NCI-H1048 (cell line): ENCODE measurements at regions not wholly inside any gene's neighbourhood (a gene's known extent, or its start where the extent isn't known, plus 50 kb on each side); places are given as distances from the start of the nearest gene placed in this dataset.
"Not testable (repeated sequence)": the region's sequence is repeated elsewhere in the genome, so short reads cannot be mapped to it uniquely, and the experiment has no call there.

Source experiments
- DNase-seq: peaks from one replicate; lab custom pipeline; 2025; lab: John Stamatoyannopoulos, UW

DNA sequence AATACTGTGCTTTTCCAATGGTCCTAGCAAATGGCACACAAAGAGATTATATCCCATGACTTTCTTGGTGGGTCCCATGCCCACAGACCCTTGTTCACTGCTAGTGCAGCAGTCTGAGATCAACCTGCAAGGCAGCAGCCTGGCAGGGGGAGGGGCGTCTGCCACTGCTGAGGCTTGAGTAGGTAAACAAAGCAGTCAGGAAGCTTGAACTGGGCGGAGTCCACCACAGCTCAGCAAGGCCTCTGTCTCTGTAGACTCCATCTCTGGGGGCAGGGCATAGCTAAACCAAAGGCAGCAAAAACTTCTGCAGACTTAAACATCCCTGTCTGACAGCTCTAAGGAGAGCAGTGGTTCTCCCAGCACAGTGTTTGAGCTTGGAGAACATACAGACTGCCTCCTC is 82.9 kb downstream of the ZNF737 start:
- no peak for DNase-seq

DNA sequence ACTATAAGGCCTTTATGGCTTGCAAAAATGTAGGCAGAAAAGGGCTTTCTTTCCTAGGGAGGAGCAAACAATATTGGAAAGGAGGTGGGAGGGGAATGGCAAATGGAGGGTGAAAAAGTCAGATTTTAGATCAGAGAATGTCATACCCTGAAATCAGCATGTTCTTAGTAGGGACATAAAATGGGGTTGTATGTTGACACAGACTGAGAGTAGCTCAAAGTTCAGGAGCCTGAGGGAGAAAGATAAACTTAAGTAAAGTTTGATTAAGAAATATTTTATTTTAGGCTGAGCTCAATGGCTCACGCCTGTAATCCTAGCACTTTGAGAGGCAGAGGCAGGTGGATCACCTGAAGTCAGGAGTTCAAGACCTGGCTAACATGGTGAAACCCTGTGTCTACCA is 83.8 kb downstream of the ZNF737 start:
- no peak for DNase-seq

DNA sequence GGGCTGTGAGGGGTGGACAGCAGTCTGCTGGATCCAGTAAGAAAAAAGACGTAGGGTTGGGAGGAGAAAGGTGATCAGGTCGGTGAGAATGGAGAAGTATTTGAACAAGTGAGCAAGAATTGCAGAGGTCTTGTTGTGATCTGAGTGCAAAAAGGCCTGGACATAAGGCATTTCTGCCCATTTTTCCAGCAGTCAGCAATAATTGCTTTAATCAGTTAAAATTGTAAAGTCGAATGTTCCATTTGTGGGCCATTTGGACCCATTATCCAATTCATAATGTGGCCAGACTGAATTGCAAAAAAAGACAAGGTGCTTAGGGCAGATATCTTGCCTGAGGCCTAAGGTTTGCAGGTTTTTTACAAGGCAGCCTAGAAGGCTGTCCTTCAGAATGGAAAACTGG is 86.1 kb downstream of the ZNF737 start:
- DNase-seq: no peak

DNA sequence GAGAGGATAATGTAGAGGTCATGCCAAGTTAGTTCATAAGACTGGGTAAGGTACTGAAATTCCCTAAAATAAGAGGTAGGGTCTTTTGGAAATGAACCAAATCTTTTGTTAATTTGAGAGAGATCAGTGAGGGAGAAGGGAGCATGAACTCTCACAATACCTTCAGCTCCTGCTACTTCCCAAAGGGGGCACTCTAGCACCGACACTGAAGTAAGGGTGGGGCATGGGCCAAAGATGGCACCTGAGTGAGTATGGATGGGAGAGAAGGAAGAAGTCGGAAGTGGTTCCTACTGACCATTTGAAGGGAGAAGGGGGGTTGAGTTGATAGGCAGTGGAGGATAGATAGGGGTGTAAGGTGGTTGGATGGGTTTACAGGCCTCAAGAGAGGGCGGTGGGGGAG is 86.6 kb downstream of the ZNF737 start:
- no peak for DNase-seq

DNA sequence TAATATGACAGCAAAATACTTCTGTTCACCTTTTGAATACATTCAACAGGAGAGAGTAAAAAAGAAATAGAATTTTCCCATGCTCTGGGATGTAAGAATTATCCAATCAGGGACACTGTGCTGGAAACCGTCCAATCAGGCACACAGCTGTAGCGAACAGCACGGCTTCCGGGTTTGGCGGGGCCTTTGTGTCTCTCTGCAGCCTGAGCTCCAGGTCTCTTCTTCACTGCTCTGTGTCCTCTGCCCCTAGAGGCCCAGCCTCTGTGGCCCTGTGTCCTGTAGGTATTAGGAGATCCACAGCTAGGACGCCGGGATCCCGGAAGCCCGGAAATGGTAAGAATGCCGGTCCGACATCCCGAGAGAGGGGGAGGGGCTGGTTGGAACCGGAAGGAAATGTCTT is 92.7 kb downstream of the ZNF737 start:
- no peak for DNase-seq

DNA sequence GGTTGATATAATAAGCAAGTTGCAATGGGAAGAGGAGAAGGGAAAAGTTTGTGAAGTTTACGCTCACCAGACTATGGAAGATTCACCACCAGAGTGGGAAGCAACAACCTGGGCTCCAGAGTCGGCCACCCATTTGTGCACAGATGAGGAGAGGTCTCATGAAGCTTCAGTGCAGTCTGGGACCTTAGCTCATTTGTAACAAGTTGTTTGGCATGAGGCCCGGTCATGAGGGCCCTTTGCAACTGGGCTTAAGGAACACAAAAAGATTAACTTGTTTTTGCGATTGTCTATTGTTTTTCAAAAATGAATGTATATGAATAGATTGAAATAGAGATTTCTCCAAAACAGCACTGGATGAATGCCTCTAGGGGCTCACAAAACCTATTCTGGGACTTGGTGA is 94.2 kb downstream of the ZNF737 start:
- no peak for DNase-seq

DNA sequence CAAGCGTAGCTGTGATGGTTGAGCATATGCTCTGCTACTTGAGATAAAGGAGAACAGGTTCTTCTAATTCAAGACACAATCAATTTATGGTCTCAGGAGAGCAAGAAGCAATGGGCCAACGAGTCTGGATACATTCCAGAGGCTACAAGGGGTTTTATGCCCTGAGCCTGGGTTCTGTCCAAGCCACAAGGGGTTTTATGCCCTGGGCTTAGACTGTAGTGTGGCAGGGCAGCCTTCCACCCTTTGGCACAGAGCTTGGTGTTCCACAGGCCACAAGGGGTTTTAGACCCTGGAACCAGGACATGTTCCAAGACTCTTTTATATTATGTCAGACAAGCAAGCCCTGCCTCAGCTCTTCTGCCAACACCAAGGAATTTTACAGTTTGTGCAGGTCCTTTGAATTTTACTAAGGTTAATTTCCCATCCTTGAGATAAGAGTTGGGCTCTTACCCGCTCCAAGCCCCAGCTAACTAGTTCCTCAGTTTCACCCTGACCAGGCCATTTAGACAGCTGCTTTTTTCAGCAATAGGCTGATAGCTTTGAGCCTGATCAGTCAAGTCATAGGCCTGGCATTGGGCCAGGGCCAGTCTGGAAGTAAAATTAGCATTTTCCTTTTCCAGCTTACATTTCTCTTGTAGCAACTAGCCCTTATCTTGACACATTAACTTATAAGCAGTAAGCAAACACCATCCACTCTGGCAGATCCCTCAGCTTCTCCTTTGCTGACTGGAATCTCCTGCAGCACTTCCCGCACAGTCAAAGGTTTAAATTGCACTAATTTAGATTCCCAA is 95.0 kb downstream of the ZNF737 start:
- DNase-seq: no peak

DNA sequence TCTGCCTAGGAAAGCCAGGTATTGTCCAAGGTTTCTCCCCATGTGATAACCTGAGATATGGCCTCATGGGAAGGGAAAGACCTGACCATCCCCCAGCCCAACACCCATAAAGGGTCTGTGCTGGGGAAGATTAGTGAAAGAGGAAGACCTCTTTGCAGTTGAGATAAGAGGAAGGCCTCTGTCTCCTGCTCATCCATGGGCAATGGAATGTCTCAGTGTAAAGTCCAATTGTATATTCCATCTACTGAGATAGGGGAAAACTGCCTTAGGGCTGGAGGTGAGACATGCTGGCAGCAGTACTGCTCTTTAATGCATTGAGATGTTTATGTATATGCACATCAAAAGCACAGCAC is 99.0 kb downstream of the ZNF737 start:
- DNase-seq: not testable (repeated sequence)

DNA sequence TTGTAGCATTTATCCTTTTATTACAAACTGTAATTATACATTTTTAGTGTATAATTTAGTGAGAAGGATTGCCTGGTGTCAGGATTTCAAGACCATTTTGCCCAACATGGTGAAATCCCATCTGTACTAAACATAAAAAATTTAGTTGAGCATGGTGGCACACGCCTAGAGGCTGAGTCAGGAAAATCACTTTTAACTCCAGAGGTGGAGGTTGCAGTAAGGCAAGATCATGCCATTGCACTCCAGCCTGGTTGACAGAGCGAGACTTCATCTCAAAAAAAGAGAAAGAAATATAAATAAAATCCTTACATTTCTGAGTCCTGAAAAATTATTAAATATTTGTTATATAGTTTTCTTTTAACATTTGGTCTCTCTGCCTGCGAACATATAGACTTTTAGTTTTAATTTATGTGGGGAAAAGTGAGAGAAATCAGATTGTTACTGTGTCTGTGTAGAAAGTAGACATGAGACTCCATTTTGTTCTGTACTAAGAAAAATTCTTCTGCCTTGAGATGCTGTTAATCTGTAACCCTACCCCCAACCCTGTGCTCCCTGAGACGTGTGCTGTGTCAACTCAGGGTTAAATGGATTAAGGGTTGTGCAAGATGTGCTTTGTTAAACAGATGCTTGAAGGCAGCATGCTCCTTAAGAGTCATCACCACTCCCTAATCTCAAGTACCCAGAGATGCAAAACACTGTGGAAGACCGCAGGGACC is 99.5 kb downstream of the ZNF737 start:
- not testable (repeated sequence) for DNase-seq

DNA sequence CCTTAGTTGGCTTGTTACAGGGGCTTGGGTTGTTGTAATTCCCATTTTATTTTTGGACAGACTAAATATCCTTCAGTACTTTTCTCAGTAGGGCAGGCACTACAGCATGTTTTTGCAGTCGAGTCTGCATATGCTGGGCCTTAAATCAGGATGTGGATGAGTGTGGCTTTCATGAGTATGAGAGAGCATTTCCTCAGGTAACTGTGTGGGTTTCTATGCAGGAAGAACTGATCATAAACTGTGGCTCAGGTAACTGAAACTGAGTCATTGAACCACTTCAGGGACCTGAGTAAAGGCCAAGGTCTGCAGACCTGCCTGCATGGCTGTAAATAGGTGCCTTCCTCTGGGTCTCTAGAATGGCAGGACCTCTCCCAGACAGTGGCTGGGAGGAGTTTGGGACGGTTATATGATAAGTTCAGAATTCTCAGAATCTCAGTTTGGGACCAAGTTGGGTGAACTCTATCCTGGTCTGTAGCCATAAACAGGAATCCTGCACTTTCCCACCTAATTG is 112.1 kb downstream of the ZNF737 start:
- no peak for DNase-seq

DNA sequence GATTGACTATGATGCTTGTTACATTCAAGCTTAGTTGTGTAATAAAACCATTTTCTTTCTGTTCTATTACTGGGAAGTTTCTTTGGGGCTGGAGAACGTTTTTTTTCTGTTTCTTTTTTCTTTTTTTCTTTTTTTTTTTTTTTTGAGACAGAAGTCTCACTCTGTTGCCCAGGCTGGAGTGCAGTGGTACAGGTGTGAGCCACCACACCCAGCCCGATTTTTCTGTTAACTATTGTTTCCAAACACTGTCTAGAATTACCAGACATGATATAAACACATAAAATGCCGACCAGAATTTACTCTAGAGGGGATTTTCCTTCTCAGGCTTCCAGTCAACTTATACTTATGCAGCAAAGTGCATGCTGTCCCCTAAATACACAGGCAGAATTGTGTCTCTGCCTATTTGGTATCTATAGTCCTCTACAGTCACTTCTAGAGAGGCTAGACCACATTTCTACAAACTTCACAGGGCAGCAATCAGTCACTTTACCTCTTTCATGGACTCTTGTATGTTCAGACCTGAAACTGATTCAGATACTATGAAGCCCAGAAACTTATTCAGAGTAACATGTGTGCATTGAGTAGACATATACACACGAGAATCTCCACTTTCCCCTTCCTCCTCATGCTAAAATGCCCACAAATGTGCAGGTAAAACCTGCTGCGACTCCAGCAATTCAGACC is 121.2 kb downstream of the ZNF737 start:
- DNase-seq: no peak

DNA sequence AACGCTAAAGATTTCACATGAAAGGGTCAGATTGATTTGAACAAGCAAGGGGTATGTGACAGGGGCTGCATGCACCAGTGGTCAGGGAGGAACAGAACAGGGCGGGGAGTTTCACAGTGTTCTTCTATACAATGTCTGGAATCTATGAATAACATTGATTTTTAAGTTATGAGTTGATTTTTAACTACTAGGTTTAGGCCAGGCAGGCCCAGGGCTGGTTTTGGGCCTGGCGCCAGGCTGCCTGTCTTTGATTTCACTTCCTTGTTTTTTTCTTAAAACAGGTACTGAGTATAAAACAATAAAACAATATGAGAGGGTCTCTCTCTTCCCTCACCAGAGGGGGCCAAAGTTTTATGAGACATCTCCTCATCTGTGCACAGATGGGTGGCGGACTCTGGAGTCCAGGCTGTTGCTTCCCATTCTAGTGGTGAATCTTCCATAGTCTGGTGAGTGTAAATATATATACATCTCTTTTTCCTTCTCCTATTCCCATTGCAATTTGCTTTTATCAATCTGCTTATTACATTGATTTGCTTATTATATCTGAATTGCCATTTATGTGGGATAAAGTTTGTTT is 133.2 kb downstream of the ZNF737 start:
- DNase-seq: not testable (repeated sequence)

DNA sequence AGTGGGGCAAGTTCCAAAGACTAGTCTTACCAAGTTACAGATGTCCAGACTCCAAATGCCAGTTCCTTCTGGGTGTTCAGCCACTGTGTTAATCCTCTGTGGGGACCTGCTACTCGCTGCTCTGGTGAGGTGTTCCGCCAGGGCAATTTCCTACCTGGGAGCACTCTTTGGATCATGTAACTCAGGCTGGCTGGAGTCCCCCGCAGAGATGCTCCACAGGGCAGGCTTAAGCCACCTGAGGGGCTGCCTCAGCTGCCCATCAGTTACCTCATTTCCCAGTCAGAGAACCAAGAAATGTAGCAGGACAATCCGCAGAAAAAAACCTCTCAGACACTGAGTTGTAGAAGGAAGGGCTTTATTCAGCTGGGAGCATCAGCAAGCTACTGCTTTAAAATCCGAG is 133.8 kb downstream of the ZNF737 start:
- DNase-seq: no peak

DNA sequence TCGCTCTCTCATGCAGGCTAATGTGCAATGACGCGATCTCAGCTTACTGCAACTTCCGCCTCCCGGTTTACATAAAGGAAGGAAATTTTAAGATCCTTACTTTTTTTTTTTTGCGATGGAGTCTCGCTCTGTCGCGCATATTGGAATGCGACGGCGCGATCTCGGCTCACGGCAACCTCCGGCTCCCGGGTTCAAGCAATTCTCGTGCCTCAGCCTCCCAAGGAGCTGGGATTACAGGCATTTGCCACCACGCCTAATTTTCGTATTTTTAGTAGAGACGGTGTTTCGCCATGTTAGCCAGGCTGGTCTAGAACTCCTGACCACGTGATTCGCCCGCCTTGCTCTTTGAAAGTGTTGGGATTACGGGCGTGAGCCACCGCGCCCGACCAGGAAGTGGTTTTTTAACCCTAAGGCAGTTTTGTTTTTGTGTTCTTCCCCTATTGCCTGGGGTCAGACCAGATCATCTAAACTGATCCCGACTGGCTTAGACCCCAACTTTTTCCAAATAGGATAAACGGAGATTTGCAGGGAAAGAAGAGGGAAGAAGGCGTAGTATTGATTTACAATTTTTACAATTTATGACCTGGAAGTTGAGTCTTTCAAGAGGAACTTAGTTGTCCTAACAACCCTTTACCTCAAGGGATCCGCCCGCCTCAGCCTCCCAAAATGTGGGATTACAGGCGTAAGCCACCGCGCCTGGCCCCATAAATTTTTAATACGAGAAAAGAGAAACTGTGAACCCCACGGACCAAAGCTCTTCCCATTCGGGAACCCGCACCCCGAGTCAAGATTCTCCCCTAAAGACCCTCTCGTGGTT is 142.0 kb downstream of the ZNF737 start:
- no peak for DNase-seq

DNA sequence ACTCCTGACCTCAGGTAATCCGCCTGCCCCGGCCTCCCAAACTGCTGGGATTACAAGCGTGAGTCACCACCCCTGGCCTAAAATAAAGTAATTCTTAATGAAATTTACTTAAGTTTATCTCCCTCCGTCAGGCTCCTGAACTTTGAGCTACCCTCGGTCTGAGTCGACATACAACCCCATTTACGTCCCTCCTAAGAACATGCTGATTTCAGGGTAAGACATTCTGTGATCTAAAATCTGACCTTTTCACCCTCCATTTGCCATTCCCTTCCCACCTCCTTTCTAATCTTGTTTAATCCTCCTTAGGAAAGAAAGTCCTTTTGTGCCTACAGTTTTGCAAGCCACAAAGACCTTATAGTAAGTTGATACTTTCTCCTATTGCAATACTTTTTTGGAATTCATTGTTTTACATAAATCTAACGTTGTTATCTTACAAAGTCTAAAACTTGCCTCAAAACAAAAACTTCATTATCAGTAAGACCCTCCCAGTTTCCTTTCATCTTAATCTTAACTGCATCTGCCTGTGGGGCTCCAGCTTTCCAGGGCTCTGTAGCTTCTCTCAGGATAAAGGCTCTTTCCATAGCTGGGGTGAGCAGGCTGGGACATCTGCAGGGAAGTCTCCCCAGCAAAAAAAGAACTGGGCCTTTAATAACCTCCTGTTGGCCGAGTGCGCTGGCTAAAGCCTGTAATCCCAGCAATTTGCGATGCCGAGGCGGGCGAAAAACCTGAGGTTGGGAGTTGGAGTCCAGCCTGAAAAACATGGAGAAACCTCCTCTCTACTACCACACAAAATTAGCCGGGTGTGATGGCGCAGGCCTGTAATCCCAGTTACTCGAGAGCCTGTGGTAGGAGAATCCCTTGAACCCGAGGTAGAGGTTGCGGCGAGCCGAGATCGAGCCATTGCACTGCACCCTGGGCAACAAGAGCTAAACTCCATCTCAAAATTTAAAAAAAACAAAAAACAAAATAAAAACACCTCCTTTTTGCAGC is 143.1 kb downstream of the ZNF737 start:
- no peak for DNase-seq

DNA sequence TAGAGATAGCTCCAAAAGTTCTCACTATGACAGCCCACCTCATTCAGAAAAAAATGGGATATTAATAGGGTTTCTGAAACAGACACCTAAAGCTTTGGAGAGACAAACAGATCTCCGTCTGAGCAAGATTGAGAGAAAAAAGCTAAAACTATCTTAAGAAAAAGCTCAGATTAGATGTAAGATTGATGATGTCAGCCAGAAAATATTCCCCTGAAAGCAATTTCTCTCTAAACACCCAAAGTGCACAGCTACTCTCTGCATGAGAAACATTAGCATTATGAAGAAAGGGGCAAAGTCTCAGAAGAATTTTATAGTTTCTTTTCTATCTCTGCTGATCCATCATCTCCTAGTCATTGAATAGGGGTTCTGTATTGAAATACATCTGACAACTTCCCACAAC is 148.9 kb downstream of the ZNF737 start:
- no peak for DNase-seq

DNA sequence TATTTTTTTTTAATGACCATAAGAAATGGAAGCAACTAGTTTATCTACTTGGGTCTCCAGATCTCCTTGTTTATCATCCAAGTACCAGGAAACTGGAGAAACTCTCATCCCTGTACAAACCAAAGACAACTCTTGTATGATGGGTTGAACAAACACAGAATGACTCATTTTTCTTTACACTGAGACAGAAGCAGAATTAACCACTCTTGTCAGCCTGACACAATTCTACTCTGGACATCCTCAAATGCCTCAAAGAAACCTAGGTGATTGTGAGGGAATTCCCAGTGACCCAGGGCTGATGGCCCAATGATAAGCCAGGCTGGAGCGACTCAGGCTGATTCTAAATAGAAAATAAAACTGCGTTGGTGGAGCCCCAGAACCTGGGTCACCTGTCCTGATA is 151.5 kb downstream of the ZNF737 start:
- DNase-seq: no peak

DNA sequence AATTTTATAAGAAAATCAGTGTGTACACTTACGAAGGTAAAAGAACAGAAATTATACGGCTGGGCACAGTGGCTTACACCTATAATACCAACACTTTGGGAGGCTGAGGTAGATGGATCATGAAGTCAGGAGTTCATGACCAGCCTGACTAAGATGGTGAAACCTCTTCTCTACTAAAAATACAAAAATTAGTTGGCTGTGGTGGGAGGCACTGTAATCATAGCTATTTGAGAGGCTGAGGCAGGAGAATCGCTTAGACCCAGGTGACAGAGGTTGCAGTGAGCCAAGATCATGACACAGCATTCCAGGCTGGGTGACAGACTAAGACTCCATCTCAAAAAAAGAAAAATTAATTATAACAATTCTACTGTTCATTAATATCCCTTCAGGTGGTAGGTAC is 151.9 kb downstream of the ZNF737 start:
- no peak for DNase-seq

DNA sequence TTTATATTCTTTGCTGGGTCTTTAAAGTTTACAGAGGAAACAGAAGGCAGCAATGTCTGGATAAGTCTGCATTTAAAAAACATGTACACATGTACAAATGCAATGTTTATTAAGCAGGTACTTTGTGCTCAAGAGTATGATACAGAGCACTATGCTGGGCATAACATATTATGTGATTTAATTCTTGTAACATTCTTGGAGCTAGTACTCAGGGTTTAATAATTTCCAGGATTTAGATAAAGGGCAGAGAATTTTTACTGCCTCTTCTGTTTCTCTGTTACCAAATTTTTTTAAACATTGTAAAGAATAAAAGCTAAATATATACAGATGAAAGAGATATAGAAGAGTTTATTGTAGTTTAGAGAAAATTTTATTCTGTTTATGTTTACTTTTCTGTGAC is 152.7 kb downstream of the ZNF737 start:
- no peak for DNase-seq

DNA sequence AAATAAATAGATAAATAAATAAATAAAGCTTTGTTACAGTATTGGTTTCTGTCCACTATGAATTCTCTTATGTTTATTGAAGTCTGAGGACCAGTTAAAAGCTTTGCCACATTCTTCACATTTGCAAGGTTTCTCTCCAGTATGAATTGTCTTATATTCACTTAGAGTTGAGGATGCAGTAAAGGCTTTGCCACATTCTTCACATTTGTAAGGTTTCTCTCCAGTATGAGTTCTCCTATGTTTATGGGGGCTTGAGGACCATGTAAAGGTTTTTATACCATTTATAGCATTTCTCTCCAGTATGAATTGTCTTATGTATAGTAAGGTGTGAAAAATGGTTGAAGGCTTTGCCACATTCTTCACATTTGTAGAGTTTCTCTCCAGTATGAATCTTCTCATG is 168.3 kb downstream of the ZNF737 start:
- DNase-seq: no peak
